Activated CD4-positive, alpha-beta T cell treated with anti-CD3 and anti-CD28 coated beads, Interleukin-2, amount 50 U/mL, for 24 hours (primary cell): ENCODE measurements at regions not wholly inside any gene's neighbourhood (a gene's known extent, or its start where the extent isn't known, plus 50 kb on each side); places are given as distances from the start of the nearest gene placed in this dataset.
"Not testable (repeated sequence)": the region's sequence is repeated elsewhere in the genome, so short reads cannot be mapped to it uniquely, and the experiment has no call there.

Experiments used
- DNase-seq, 2 donors: peaks; one replicate each; pipeline ENCODE4 v3.0.0-alpha.2; 2020; ENCODE audit warnings: low read depth in 1 of 2, low spot score in 1 of 2

DNA sequence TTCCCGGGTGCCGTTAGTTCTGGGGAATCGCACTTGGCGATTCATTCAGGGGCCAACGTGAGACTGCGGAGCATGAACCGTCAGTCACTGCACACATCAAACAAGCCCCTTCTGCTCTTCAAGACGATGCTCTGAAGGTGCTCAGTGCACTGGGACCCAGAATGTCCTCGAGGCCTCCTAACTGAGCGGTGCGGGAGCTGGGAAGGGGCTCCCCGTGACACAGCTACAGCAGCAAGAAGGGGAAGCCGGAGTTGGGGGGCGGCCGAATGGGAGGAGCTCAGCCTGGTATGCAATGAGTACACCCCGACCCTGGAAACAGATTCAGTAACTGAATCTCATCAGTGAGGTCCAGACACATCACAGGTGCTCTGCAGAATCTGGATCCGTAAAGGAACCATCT is 150.8 kb downstream of the SHANK2 start:
- no peak for DNase-seq

GRCh38 chr11:71101046-71101445 is 151.3 kb downstream of the SHANK2 start:
- no peak for DNase-seq

- DNase-seq: no peak
These were observed 153.6 kb downstream of the SHANK2 start for GRCh38 chr11:71098776-71099175.

- no peak for DNase-seq
These were observed 154.7 kb downstream of the SHANK2 start for GRCh38 chr11:71097506-71098240.

- no peak for DNase-seq
These were observed 155.5 kb downstream of the SHANK2 start for GRCh38 chr11:71096751-71097388.

DNA sequence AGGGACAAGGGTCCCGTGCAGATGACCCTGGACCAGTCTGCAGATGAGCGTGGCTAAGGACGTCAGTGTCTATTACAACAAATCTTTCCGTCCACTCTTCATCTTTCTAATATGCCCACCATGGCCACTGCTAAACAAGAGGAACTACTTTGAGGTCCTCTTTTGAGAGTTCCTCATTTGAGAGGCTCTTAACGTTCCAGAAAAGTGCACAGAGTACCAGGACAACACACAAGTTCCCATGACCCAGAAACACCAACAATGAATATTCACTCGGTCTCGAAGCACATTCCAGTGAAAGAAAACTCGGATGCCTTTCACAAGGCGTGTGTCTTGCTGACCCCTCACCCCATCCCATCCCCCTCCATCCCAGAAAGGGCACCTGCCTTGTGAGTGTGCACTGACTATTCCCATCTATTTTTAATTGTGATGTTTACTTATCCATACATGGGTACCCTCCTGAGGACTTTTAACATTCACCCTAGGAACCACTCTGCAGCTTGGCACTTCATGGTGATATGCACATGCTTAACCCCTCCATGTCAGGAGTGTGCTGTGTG is 157.0 kb downstream of the SHANK2 start:
- DNase-seq: no peak

- DNase-seq: no peak
These were observed 157.9 kb downstream of the SHANK2 start for GRCh38 chr11:71094296-71095077.

GRCh38 chr11:71093783-71094182 is 158.6 kb downstream of the SHANK2 start:
- no peak for DNase-seq

DNA sequence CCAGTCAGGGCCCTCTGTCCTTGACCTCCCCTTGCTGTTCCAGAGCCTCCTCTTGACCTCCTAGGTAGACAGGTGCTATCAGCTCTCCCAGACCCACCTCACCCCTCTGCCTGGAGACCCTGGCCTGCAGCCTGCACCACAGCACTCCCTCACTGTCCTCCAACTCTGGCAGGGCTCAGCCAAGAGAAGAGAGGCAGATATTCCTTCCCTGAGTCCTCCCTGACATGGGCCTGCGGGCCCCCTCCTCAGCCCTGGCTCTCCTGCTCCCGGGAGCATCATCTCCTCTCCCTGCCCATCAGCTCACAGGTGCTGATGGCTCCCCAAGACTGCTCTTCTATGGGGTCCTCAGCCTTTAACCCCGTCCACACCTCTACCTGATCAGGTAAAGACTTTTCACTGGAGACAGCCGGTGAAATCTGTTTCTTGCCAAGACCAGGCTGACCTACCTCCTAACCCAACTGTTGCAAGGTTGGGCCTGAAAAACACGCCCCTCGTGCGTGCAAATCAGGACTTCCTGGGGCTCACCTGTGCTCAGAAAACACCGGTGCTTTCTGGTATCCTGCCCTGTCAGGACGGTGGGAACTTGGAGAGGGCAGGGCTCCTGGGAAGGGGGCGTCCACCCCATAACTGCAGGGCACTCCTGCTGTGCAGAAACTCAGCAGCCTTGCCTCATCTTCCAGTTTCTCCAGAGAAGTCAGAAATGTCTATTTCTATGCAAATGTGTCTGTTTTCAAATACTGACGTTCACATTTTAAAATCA is 160.7 kb downstream of the SHANK2 start:
- no peak for DNase-seq

DNA sequence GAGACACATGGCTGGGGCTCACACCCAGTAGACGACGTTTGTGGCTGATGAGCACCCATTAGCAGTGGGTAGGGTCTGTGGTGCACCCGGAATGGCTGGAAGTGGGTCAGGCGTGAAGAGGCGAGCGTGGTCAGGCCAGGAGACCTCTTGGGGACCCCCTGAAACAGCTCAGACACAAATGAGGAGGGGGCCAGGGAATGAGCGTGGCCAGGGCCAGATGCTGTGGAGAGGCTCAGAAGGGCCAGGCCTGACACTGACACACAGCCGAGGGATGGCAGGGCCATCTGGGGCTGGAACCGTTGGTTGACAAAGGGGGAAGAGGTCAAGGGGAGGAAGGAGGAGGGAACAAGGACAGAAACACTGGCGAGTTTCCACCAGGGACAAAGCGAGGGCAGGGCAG is 162.8 kb downstream of the SHANK2 start:
- DNase-seq: no peak

DNA sequence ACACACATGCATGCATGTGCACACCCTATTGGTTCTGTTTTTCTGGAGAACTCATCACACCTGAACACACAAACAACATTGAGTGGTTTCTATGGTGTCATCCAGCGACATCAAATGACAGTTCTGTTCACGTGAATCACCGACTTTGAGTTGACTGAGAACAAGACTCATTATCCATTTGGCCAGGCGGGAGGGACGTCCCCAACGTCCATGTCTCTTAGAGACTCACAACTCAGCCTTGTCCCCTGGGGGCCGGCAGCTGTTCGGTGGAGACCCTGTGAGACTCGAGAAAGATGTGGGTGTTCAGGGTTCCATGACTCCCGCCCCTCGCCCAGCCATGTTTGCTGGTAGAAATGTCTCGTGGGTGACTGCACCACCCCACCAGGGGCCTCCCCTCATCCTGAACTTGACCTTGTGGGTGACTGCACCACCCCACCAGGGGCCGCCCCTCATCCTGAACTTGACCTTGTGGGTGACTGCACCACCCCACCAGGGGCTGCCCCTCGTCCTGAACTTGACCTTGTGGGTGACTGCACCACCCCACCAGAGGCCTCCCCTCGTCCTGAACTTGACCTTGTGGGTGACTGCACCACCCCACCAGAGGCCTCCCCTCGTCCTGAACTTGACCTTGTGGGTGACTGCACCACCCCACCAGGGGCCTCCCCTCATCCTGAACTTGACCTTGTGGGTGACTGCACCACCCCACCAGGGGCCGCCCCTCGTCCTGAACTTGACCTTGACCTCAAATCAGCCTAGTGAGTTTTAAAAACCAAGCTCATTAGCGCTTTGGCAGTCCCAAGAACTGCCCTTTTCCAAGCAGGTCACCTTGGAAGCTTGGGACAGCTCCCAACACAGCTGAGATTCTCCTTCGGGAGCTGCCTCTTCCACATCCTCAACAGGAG is 163.8 kb downstream of the SHANK2 start:
- DNase-seq: not testable (repeated sequence)

DNA sequence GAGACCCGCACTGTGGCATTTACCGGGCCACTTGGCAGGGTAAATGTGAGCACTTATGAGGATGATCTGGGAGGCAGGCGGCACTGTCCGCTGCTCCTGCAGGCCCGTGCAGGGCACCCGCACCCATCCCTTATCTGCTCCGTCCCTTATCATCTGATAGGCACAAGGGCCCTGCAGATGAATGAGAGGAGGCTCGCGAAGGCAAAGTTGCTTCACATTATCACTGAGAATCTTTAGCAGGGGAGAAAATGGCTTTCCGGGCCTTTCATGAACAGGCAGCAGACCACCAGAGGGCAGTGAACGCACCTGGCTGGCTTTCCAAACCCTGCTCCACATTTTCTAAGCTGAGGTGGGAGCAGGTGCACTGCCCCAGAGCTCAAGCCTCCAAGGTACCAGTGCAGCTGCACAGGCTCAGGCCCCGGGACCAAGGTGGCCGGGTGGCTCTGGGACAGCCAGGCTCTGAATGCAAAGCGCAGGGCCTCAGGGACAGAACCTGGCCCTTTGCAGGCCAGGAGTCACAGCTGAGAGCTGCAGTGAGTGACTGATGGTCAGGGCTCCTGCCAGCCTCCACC is 165.6 kb downstream of the SHANK2 start:
- no peak for DNase-seq

GRCh38 chr11:71084306-71085012 is 167.9 kb downstream of the SHANK2 start:
- no peak for DNase-seq

- DNase-seq: no peak
These were observed 169.3 kb downstream of the SHANK2 start for GRCh38 chr11:71083105-71083504.

- DNase-seq: no peak
These were observed 169.9 kb downstream of the SHANK2 start for GRCh38 chr11:71082454-71082853.

DNA sequence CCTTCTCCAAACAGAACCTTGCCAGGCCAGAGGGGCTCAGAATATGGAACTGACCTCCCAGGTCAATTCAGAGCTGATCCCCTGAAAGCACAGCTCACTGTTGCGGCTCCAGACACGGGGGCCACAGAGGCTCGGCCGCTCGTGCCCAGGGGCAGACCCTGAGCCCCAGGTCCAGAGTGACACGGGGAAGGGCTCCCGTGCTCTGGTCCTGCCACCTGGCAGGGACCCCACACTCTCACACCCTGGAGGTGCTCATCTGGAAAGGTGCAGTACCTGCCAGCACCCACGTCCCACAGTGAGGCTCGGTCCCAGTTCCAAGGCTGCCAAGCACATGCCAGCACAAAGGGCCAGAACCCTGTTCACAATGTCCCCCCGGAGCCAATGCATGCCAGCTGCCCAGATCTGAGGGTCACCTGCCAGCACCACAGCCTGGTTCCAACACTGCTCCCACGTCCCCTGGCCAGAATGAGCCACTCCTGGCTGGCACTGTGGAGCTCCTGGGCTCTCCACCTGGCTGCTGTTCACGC is 170.6 kb downstream of the SHANK2 start:
- no peak for DNase-seq

- DNase-seq: peak in 1 of 2 donors; percentile 32
These were observed 171.9 kb downstream of the SHANK2 start for GRCh38 chr11:71080239-71081097.

- no peak for DNase-seq
These were observed 172.6 kb downstream of the SHANK2 start for GRCh38 chr11:71079795-71080194.
